Peyer's patch (tissue), 4 donors: ENCODE measurements at regions not wholly inside any gene's neighbourhood (a gene's known extent, or its start where the extent isn't known, plus 50 kb on each side); places are given as distances from the start of the nearest gene placed in this dataset.

ENCODE experiments used
- POLR2A ChIP-seq, 2 donors: fragments of 450-650 bp; IDR thresholded peaks; one replicate each; pipeline ENCODE4 v1.5.1; 2017; ENCODE audit warnings: antibody characterized with exemption in 2 of 2, mild to moderate bottlenecking in 2 of 2, moderate library complexity in 2 of 2
- TF ChIP-seq, protein P1 (sequence below), 6 experiments: fragments of 450-650 bp in 4 of 6; fragments of 200-600 bp in 2 of 6; sonication (generic) in 1 of 6; IDR thresholded peaks; one replicate each; pipeline ENCODE4 v1.5.1; 2017 to 2019; ENCODE audit warnings: antibody characterized with exemption in 6 of 6, mild to moderate bottlenecking in 3 of 6, moderate library complexity in 1 of 6

DNA sequence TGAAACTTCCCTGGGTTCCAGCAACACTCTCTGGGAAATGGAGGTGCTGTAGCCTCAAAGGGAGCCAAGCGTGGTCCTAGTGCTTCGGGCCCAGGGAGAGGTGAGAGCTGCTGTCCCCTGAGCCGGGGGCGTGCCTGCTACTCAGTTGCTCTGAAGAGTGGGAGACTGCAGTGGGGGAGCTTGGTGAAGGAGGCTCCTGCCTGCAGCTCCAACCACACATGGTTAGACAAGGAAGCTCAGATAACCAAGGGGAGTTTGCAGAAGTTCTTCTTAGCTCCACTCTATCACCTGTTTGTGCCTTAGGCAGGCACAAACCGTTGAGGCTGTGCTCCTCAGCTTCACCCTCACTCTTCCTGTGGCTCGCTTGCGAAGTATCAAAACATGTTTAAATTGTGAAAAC is 53.6 kb upstream of the TRPM1 start:
- TF ChIP-seq, protein P1, sequence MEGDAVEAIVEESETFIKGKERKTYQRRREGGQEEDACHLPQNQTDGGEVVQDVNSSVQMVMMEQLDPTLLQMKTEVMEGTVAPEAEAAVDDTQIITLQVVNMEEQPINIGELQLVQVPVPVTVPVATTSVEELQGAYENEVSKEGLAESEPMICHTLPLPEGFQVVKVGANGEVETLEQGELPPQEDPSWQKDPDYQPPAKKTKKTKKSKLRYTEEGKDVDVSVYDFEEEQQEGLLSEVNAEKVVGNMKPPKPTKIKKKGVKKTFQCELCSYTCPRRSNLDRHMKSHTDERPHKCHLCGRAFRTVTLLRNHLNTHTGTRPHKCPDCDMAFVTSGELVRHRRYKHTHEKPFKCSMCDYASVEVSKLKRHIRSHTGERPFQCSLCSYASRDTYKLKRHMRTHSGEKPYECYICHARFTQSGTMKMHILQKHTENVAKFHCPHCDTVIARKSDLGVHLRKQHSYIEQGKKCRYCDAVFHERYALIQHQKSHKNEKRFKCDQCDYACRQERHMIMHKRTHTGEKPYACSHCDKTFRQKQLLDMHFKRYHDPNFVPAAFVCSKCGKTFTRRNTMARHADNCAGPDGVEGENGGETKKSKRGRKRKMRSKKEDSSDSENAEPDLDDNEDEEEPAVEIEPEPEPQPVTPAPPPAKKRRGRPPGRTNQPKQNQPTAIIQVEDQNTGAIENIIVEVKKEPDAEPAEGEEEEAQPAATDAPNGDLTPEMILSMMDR (IDR thresholded peaks at IDR 0.05), result no peak
- no peak for TF ChIP-seq POLR2A (IDR thresholded peaks at IDR 0.05)
